ENCODE measurements at regions not wholly inside any gene's neighbourhood (a gene's known extent, or its start where the extent isn't known, plus 50 kb on each side); places are given as distances from the start of the nearest gene placed in this dataset.

DNA sequence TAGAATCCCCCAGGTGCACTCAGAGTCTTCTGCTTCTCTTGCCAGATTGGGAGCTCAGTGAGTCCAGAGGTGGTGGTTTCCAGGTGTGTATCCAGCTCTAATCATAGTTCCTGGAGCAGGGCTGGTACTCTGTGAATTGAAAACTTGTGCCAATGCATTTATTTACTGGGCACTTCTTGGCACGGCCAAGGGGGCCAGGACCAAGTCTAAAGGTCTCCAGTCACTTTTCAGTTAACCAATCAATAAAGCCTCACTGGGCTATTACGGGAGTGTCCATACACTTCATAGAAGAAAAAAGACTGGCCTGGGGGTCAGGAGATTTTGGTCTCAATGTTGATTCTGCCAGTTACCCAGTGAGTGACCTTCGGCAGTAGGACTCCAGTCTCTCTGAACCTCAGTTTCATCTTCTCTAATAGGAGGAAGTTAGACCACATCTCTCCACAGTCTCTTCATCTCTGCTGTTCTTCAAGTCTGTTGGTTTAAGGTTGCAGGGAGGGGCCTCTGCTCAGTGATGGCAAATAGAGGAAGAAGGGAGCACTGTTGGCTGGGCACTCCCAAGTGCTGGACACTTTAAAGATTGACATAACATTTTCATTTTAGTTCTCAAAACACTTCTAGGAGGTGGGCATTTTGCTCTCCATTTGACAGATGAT, 188.5 kb upstream of the E2F8 start:
- DNase-seq: no peak

DNA sequence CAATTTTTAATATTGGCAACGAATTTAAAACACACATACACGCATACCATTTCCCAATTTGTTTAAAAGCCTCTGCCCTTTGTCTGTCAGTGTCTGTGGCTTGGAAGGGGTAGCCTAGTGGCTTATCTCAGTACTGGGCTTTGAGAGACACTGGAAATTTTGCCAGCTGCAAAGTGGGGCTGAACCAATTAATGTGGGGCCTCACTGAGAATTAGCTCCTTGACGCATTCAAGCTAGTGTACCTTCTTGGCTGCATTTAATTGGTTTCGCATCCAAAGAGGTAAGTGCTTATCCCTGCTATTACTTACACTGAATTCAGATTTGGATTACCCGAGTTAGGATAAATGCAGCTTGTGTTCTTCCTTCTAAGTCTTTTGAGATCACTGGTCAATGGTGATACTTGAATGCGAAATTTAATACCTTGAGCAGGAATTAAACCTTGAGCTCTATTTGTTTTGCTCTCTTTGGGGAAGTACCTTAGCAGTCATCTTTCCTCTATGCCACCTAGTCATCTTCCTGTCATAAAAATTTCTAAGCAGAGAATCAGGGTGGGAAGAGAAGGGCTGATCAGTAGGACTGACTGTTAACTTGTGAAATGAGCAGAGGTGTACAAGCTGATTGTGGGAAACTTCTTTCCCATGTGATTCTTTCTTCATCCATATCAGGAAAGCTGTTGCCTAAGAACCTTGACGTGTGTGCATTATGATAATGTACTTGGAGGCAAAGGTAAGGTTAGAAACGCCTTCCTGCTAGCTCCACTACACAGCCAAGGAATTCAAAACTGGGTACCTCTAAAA, 187.7 kb upstream of the E2F8 start:
- DNase-seq: no peak

- no peak for DNase-seq
Observed at GRCh38 chr11:19426756-19427403, 186.1 kb upstream of the E2F8 start.

GRCh38 chr11:19426011-19426755, 185.4 kb upstream of the E2F8 start:
- DNase-seq: no peak

GRCh38 chr11:19422276-19422675, 181.5 kb upstream of the E2F8 start:
- DNase-seq: no peak

GRCh38 chr11:19420868-19421533, 180.3 kb upstream of the E2F8 start:
- no peak for DNase-seq

- DNase-seq: peak; percentile 48
Observed at GRCh38 chr11:19419808-19420207, 179.1 kb upstream of the E2F8 start.

DNA sequence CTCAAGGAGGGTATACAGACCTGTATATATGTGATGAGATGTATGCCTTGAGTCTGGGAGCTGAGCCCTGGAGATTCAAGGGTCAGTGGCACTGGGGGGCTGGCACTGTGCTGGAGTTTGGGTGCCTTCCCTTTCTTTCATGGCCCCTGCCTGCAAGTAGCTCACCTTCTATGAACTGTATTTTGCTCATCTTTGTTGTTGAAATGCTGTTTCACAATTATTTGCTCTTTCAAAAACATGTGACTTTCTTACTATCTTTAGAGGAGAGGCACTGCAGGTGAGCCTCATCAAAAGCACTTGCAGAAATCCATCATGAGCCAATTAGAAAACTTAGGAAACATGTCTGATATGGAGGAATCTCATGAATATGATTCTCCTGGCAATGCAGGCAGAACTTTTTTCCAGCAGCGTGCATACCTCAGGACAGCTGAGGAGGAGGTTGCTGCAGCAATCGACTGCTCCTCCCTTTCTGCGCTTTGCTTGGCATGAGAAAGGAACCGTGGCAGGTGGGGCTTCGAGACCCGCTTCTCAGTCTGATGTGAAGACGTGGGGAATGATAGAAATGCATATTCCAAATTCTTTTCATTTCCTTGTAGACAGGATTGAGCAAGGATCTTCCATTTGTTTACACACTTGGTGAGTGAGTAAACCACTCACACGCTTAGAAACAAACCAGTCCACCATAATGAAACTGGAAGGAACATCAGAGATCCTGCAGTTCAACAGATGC, 178.4 kb upstream of the E2F8 start:
- DNase-seq: peak; percentile 47

DNA sequence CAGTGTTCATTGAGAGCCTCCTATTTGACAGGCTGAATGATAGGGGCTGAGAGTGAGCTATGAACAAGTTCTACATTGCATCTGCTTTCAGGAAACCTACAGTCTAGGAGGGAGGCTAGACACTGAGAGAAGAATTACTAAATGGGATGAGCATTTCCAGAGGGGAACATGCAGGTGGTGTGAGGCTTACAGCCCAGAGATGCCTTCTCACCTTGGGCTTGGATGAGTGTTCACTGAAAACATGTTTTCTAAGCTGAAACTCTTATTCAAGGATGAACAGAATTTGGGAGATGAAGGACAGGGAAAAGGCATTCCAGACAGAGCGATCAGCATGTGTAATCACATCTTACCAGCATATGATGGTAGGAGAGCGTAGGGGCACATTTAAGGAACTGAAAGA, 177.5 kb upstream of the E2F8 start:
- DNase-seq: peak; percentile 7

DNA sequence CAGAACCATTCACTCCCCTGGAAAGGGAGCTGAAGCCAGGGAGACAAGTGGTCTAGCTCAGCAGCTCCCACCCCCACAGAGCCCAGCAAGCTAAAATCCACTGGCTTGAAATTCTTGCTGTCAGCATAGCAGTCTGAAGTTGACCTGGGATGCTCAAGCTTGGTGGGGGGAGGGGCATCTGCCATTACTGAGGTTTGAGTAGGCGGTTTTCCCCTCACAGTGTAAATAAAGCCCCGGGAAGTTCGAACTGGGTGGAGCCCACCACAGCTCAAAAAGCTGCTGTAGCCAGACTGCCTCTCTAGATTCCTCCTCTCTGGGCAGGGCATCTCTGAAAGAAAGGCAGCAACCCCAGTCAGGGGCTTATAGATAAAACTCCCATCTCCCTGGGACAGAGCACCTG, 171.3 kb upstream of the E2F8 start:
- peak; percentile 50 for DNase-seq

DNA sequence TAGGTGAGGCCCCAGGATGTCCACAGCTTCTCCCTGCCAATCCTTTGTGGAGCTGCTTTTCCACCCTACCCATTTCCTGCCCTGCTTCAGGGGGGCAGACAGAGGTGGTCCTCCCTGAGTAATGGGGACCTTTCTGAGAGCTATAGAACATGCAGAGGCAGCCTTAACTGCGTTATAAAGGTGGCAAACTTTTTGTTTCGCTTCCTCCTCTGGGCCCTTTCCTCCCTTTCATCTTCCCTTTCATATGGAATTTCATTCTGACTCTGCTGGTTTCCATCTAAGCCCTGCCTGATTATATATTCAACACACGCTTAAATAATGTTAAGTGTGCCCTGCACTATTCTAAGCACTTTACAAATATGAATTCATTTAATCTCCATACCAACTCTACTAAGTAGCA, 169.3 kb upstream of the E2F8 start:
- no peak for DNase-seq

DNA sequence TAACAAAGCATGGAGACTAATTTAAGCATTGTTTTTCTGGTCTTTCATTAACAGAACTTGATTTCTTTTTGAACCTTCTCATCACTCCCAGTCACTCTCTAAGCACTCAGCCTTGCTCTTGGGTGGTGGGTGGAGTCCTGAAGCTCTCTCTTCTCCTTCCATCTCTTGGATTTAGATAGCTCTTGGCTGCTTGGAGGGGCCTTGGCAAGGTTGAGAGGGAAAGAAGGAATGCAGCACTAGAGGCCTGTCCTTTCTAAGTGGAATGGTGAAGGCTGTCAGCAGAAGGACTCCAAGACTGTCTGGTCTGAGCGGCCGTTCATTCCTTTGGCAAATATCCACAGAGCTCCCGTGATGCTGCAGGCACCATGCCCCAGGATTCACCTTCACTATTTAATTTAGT, 168.6 kb upstream of the E2F8 start:
- peak; percentile 37 for DNase-seq

DNA sequence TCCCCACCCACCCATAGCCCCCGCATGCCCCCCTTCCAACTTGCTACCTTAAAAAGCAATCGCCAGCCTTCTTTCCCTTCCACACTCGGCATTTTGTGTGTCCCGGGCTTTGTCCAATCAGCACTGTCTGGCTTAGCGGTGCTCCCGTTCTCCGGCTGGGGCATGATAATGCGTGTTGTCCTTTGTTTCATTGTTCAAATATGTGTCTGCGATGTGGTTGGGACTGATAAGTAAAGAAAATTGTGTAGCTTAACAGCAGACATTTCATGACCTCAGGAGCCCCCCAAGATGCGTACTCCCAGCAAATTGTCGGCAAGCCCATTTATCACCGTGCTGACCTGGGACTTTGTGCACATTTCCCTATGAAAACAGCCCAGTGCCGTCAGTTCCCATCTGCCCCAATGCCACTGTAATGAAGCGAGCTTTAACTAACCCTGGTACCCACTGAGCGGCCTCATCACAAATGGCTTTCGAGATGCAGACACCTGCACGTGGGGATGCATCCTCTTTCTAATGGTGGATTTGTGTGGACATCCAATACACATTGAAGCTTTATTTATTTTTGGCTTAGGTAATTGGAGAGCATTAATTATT, 167.0 kb upstream of the E2F8 start:
- peak; percentile 32 for DNase-seq

GRCh38 chr11:19405966-19406365, 165.2 kb upstream of the E2F8 start:
- peak; percentile 20 for DNase-seq

DNA sequence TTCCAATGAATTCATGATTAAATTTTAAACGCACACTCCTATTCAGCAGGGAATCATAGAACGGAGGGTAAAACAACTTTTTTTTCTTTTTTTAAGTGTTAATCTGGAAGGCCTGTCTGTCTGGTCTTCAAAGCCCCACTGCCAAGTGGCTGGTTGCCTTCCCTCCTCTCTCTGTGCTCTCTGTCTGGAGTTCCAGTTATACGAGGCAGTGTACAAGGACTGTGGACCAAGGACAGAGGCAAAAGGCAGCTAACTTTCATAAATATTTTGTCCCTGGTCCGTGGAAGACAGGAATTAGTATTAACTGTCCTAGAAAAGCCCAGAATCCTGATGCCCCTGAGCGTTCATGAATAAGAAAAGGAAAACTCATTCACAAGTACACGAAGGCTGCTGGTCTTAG, 164.0 kb upstream of the E2F8 start:
- DNase-seq: peak; percentile 29

GRCh38 chr11:19403196-19403895, 162.6 kb upstream of the E2F8 start:
- peak; percentile 7 for DNase-seq

DNA sequence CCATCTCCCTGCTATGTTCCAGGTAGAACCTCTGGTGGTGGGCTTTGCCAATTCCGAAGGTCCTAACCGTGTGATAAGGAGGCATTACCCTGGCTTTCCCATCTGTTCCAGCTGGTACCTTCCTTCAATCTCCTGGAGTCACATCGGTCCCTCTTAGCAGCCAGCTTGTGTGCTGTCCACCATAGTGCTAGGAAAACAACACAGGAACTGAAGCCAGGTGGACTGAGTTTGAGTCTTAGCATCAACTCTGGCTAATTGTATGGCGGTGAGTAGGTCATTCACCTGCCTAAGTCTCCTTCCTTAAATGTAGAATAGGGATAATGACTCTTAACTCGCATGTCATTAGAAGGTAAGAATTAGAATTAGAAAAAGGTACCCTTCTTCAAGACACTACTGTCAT, 159.6 kb upstream of the E2F8 start:
- peak; percentile 26 for DNase-seq

- DNase-seq: peak; percentile 31
Observed at GRCh38 chr11:19398772-19399527, 158.2 kb upstream of the E2F8 start.

DNA sequence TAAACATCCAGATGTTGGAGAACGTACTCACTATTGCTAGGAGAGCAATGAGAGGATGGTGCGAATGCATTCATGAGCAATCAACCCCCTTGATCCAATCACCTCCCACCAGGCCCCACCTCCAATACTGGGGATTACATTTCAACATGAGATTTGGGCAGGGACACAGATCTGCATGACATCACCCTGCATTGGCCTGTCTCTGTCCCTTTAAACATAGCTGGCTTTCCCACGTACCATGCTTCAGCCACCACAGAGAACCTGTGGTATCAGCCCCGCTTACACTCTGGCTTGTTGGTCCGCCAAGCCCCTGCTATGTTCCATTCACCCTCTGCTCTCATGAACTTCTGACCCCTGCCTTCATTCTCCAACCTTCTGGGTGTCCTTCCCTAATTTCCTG, 157.5 kb upstream of the E2F8 start:
- DNase-seq: peak; percentile 23

GRCh38 chr11:19395050-19395449, 154.3 kb upstream of the E2F8 start:
- peak; percentile 27 for DNase-seq

Measured in islet precursor cell (in vitro differentiated cells).